Pons (tissue), 1 donor: ENCODE measurements at regions not wholly inside any gene's neighbourhood (a gene's known extent, or its start where the extent isn't known, plus 50 kb on each side); places are given as distances from the start of the nearest gene placed in this dataset.

Experiments
- DNase-seq: peaks from one replicate; pipeline ENCODE4 v3.0.0-alpha.2; 2016; ENCODE audit warnings: low spot score

DNA sequence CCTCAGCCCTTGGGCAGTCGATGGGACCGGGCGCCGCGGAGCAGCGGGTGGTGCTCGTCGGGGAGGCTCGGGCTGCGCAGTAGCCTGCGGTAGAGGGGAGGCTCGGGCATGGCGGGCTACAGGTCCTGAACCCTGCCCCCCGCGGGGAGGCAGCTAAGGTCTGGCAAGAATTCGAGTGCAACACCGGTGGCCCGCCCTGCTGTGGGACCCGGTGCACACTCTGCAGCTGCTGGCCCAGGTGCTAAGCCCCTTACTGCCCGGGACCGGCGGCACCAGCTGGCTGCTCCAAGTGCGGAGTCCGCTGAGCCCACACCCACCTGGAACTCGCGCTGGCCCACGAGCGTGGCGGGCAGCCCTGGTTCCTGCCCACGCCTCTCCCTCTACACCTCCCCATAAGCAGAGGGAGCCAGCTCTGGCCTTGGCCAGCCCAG lies 377.7 kb upstream of the RBMS3 start:
- no peak for DNase-seq

GRCh38 chr3:28905798-28906197 lies 375.1 kb upstream of the RBMS3 start:
- DNase-seq, result no peak

DNA sequence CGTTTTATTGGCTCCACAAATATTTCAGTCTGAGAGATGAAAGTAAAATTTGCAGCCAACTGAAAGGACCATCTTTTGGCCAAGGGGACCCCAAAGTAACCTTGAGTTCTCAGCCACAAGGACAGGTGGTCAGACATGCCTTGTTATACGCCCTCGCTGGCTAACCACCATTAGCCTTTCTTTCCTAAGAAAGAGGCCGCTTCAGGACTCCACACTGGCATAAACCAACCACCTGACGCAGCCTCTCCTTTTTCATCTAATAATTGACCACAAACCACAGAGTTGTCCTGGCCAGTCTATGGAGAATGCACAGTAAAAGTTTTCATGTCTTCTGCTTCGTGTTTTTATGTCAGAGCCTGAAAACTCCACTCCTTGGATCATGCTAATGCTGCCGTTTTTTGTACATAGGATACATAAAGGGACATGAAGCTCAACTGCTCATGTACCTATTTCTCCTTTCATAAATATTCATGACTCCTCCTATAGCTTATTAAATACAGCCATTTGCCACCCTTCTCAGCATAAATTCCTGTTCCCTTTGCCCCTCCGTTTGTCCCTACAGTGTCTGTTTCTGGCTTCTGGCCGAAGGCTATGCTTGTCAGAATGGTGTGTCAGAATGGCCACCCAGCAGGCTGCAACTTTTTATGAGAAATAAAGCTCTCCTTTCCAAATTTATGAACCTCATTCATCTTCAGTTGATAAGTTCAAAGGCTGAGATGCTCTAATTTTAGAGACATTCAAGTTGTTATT lies 374.1 kb upstream of the RBMS3 start:
- DNase-seq, result no peak

DNA sequence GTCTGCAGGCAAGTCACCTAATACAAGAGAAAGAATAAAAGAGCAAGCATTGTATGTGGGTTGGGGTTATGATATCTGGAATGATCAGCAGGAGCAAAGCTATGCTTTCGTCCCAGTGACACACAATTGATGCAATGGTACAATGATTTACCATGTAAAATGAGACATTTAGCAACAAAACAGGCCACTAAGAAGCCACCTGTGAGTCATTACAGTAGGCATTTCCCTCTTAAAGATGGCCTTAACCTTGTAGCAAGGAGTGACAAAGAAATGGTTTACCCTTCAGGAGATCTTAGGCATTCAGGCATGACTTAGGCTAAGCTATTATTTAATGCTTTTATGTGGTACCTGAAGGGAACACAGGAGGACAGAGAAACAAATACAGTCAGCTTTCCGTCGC lies 373.3 kb upstream of the RBMS3 start:
- DNase-seq, result no peak

DNA sequence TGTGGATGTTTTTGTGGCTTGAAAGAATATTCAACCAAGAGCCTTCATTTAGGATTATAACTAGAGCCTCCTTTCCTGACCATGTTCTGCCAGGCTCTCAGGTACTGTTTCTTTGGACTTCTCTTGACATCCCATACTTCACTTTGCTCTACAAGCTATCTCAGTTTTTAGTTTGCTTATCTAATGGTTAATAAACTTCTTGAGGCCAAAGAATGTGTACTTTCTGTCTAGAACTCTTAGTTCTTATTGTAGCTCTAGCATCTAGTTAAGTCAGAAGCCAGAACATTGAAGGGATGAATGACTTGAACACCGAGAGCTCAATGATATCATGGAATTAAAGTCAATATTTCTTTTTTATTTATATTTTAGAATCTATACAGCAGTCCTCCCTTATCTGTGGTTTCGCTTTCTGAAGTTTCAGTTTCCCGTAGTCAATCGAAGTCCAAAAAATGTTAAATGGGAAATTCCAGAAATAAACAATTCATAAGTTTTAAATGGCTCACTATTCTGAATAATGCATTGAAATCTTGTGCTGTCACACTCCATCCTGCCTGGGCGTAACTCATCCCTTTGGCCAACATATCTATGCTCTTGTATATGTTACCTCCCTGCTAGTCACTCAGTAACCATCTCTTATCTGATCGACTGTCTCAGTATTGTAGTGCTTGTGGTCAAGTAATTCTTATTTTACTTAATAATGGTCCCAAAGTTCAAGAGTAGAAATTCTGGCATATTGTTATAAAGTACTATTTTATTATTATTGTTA lies 368.6 kb upstream of the RBMS3 start:
- DNase-seq, result no peak

- peak; percentile 53 for DNase-seq
Measured at GRCh38 chr3:28915741-28916500, 364.9 kb upstream of the RBMS3 start.

DNA sequence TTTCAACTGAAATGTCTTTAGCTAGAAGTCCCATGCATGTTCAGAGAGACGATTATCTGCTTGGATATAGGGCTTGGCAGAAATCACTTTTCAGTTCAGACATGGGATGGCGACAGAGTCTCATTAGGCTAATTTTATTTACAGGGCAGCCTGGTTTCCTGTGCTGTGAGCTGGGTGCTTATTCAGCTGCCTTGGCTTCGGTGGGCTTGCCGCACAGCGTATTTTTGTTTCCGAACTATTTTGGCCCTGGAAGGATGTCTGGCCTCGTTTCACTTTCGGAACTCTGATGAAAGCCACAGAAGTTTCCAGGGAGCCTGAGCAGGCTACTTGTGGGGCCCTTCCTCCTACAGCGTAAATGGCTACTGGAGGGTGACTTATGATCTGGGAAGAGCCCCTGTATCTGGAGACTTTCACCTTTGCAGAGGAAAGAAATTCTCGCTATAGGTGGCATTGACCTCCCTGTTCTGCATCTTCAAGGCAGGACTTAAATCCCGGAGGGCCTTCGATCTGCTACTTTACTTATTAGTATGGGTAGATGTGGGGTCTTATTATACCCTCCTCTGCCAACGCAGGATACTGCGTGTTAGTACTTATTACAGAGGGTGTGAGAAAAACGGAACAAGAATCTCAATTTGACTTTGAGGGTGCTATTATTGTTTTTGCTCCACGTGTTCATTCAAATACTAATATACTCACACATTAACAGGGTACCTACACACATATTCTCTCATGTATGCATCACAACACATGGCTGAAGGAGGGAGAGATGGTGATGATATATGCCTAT lies 364.0 kb upstream of the RBMS3 start:
- peak; percentile 84 for DNase-seq

GRCh38 chr3:28917895-28918475 lies 362.9 kb upstream of the RBMS3 start:
- DNase-seq, result no peak

DNA sequence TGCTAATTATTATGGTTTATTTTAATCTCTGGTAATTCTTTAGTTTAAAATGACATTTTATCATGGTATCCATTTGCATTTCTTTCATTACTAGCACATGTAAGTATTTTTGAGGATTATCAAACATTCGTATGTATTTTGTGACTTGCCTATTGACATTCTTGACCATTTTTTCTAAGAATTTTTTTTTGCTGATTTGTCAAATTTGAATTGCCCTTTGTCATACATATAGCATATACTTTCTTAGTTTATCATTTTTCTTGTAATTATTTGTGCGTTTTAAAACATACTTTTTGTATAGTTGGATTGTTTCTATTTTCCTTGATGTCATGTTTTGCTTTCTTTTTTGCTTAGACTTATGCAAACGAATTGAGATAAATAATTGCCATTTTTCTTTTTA lies 358.5 kb upstream of the RBMS3 start:
- DNase-seq, result no peak

GRCh38 chr3:28923994-28924393 lies 356.9 kb upstream of the RBMS3 start:
- no peak for DNase-seq

- DNase-seq, result no peak
Measured at GRCh38 chr3:28924744-28925360, 356.0 kb upstream of the RBMS3 start.

GRCh38 chr3:28933337-28933736 lies 347.5 kb upstream of the RBMS3 start:
- DNase-seq, result no peak

DNA sequence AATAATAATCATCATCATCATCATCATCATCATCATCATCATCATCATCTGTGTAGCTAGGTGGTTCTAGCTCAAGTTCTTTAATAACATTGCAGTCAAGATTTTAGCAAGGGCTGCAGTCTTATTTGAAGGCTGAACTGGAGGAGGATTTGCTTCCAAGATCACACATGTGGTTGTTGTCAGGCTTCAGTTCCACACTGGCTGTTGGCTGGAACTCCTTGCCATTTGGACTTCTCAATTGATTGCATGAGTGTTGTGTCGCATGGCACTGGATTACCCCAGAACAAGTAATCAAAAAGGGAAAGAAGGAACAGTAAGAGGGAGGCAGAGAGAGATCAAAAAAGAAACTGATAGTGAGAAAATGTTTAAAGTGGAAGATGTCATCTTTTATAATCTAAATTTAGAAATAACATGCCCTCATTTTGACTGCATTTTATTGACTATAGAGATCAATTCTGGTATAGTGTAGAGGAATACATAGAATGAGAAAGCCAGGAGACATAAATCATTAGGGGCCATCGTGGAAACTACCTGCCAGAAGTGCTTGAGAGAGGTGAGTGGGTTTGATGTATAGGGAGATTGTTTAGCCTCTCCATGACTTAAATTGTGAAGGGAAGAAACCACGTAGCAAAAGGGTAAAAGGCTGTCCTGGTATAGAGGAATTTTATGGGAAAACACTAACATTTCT lies 346.6 kb upstream of the RBMS3 start:
- no peak for DNase-seq

DNA sequence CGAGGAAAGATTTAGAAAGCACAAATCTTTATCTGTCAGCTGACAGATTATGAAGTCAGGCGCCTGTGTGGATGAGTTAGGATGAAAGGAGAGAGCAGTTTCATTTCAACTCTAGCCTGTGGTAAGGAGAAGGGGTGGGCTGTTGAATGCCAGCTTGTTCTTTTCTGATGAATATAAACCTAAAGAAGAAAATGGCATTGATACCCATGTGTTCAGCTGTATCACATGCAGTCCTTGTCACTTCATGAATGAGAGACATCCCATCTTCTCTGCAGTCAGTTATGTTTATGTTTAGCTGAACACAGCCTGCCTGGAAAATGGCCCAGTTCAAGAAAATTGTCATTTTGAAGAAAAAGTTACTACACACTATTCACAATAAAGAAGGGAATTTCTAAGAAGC lies 345.7 kb upstream of the RBMS3 start:
- DNase-seq, result no peak

DNA sequence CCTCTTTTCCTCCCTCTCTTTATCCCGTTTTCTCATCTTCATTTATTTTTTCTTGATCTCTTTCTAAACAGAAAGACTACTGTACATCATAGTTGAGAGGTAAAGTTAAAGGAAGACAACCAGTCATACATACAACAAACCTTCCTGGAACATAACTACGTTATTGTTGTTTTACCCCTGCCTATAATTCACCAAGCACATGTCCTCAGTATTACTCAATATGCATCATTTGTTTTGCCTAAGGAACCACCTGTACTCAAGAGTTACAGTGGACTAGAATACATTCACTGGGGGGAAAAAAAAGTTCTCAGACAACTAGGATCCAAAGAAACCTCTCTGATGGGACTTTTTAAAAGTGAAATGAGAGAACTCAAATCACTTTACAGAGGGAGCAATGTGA lies 344.7 kb upstream of the RBMS3 start:
- DNase-seq, result no peak

- DNase-seq, result peak; percentile 59
Measured at GRCh38 chr3:28940530-28940929, 340.3 kb upstream of the RBMS3 start.

GRCh38 chr3:28940994-28941393 lies 339.9 kb upstream of the RBMS3 start:
- DNase-seq, result no peak

- DNase-seq, result no peak
Measured at GRCh38 chr3:28947061-28947460, 333.8 kb upstream of the RBMS3 start.

- DNase-seq, result no peak
Measured at GRCh38 chr3:28947751-28948150, 333.1 kb upstream of the RBMS3 start.

GRCh38 chr3:28948685-28949084 lies 332.2 kb upstream of the RBMS3 start:
- no peak for DNase-seq

DNA sequence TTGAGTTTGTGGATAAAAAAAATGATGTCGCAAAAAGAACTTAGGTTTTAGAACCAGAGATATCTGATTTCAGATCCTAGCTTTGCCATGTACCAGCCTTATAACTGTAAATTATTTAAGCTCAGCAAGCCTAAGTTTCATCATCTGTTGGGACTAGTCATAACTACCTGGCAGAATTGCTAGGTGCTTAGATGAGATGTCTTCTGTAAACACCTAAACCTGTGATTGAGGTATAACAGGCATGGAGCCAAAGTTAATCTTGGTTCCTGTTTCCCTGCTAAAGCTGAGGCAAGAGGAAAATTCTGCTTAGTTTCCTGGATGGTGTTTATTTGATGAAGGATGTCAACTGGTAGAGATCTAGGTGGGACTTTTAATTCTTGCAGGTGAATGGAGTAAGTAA lies 331.3 kb upstream of the RBMS3 start:
- DNase-seq, result no peak
